HK-2 (cell line): ENCODE measurements at regions not wholly inside any gene's neighbourhood (a gene's known extent, or its start where the extent isn't known, plus 50 kb on each side); places are given as distances from the start of the nearest gene placed in this dataset.

Experiments used
- DNase-seq: peaks from one replicate; pipeline ENCODE4 v3.0.0-alpha.2; 2018; ENCODE audit not compliant: unreplicated experiment

DNA sequence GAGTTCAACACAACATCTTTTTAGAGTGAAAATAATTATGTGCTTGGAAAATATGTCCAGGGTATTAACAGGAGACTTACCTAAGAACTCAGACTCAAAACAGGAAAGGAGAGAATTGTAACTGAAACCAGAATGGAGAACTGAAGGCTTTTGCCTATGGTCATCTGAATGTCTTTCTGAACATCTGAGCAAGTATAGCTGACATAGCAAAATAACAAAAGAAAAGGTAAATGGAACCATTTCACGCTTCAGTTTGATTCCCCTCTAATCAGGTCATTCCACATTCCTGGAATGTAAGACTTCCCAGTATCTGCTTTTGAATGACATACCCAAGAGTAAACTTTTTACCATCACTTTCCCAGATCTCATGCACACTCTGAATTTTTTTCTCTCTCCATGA, 500.4 kb upstream of the HS3ST1 start:
- DNase-seq: no peak

DNA sequence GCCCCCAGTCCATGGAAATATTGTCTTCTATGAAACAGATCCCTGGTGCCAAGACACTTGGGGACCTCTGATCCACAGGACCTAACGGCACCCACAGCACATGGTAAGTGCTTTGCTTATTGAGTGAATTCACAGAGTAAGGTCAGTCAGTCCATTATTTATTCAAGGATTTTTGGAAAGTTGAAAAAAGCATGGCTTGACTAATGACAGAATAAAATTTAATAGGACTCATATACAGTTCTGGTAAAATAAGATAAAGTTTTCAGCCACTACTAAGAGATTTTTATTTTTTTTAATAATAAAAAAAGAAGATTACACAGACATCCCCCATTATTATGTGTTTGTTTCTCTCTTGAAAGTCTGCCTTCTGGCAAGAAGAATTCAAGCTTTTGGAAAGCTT, 490.6 kb upstream of the HS3ST1 start:
- no peak for DNase-seq

GRCh38 chr4:11914406-11914805, 485.7 kb upstream of the HS3ST1 start:
- no peak for DNase-seq

DNA sequence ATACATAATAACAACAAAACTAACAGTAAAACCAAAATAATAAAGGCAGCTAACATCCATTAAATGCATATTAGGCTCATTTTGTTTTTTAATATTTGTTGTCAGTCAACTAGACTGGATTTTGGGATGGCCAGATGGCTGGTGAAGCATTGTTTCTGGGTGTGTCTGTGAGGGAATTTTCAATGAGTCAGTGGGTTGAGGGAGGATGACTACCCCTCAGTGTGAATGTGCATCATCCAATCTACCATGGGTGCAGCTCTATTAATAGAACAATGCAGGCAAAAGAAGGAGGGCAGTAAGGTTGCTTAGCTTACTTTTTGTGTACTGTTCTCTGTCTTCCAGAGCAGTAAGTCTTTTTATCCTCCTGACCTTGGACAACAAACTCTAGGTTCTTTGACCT, 484.2 kb upstream of the HS3ST1 start:
- DNase-seq: no peak

DNA sequence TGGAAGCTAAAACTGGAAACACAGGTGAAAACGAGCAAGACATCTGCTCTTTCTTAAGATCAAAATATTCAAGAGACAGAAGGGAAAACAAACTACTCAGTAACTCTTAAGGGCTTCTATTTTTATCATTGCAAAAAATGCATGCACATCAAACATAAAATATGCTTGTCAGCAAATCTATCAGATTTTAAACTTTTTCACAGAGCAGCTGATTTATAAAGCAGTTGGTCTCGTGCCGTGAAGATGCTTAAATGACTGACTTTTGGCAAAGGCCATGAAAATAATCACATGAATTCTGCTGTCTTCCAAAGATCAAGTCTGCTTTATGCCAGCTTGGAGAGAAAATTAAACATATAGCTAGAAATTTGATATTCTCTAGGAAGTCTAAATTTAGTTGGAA, 482.1 kb upstream of the HS3ST1 start:
- DNase-seq: no peak

- DNase-seq: no peak
Observed at GRCh38 chr4:11908712-11909111, 480.0 kb upstream of the HS3ST1 start.

GRCh38 chr4:11908205-11908604, 479.5 kb upstream of the HS3ST1 start:
- DNase-seq: no peak

GRCh38 chr4:11904846-11905739, 476.4 kb upstream of the HS3ST1 start:
- DNase-seq: no peak

GRCh38 chr4:11904117-11904535, 475.4 kb upstream of the HS3ST1 start:
- no peak for DNase-seq

GRCh38 chr4:11901089-11901488, 472.4 kb upstream of the HS3ST1 start:
- DNase-seq: no peak

DNA sequence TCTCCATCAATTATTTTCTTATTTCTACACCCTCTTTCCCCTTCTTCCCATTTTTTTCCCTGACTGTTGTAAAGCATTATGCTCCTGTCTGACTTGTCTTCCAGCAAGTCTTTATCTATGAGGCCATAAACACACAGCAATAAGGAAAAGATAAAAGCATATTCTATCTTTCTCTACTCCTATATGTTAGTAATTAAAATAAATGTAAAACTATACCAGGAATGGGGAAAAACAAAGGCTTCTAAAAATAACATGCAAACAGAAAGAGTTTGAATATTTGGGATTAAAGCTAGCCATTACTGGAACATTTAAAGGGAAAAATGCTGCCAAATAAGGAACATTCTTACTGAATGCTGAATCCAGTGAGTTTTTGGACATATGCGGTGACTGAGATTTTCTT, 471.7 kb upstream of the HS3ST1 start:
- no peak for DNase-seq

GRCh38 chr4:11898796-11899195, 470.1 kb upstream of the HS3ST1 start:
- DNase-seq: no peak

- DNase-seq: no peak
Observed at GRCh38 chr4:11895766-11896165, 467.1 kb upstream of the HS3ST1 start.

- DNase-seq: no peak
Observed at GRCh38 chr4:11894977-11895376, 466.3 kb upstream of the HS3ST1 start.

DNA sequence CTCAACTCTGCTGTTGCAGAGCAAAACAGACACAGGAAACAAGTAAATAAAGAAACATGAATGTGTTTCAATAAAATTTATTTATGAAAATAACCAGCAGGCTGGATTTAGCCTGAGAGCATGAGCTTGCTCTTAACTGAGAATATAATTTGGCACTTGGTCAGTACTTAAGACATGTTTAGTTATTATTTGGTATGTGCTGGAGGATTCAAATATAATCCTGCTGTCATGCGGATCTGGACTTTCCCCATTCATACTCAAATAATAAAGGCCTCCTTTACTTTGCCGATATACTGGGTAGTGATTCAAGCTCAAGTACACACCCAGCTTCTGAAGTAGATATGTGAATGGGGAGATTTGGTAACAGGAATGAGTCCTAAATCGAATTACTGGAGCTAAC, 465.5 kb upstream of the HS3ST1 start:
- DNase-seq: no peak

GRCh38 chr4:11889099-11889498, 460.4 kb upstream of the HS3ST1 start:
- no peak for DNase-seq

DNA sequence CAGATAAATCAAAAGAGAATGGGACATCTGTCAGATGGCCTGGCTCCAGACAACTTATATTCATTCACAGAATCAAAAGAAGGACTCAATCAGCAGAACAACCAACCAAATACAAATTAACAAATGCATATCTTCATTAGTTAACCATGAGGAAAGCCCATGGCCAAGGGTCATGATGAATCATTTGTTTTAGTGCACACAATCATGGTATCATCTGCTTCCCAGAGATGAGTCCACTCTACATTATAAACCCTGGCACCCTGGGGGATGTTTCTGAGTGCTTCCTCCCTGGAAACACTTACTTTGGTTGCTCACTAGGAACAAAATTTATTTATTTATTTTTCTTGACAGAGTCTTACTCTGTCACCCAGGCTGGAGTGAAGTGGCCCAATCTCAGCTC, 453.3 kb upstream of the HS3ST1 start:
- DNase-seq: no peak

DNA sequence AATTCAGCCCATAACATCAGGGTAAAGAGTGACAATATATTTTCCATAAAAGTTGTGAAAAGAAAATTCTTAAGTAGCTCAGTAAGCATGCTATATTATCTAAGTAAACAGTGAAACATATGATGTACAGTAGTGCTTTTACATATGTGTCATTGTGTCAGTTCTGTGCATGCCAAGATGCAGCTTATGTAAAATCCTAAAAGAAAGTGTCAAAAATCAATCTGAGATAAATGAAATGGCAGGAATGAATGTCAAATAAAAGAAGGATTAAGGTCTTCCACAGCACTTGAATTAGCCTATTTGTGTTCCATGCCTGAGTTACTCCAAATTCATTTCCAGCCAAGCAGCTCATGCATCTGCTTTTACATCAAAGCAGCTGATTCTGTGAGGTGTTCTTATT, 452.7 kb upstream of the HS3ST1 start:
- DNase-seq: no peak

GRCh38 chr4:11878241-11878640, 449.5 kb upstream of the HS3ST1 start:
- DNase-seq: no peak

- no peak for DNase-seq
Observed at GRCh38 chr4:11876104-11876503, 447.4 kb upstream of the HS3ST1 start.

- no peak for DNase-seq
Observed at GRCh38 chr4:11869191-11869870, 440.6 kb upstream of the HS3ST1 start.

- DNase-seq: no peak
Observed at GRCh38 chr4:11866391-11866790, 437.7 kb upstream of the HS3ST1 start.

DNA sequence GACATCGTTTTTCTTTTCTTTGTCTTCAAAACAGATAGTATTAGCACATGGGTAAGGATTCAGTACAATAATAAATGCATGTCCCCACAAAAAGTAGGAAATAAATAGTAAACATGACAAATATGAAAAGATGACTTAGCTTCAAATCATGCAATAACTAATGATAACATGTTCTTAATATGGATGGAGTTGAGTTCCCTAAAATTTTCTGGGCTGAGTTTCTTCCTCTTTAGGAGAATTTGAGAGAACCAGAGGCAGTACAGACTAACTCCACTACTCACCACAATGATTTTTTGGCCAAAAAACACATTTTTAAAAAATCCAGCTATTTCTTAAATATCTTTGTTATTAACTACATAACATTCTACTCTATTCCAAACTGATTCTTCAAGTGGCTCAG, 432.3 kb upstream of the HS3ST1 start:
- DNase-seq: no peak
